Femur (tissue), 1 donor: ENCODE measurements at regions not wholly inside any gene's neighbourhood (a gene's known extent, or its start where the extent isn't known, plus 50 kb on each side); places are given as distances from the start of the nearest gene placed in this dataset.
"Not testable (repeated sequence)": the region's sequence is repeated elsewhere in the genome, so short reads cannot be mapped to it uniquely, and the experiment has no call there.

ENCODE experiments used
- DNase-seq: peaks from one replicate; pipeline ENCODE4 v3.0.0-alpha.2; 2017

DNA sequence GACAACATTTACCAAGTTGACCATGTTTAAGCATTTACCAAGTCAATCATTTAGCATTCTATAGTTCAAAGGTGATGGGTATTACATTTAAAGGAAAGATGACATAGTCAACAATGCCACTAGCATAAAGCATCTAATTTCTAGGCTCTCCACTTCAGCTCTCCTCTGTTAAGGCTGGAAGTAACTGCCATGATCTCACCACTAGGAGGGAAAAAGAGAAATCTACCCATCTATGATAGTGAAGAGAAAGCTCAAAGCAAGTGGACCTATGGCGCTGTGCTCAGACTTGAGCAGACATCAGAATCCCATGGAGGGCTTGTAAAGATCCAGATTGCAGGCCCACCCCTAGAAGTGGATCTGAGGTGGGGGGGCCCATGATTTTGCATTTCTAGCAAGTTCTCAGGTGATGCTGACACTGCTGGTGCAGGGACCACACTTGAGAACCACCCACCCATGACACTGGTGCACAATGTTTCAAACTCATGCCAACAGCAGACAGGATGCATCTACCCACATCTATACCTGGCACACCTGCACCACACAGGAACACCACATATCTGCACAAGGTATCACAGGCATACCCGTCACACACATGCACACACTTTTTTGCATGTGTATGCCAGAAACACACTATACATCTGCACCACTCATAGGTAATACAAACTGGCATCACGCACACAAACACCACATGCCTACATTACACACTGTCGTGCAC lies 392.9 kb upstream of the RUNX1 start:
- no peak for DNase-seq

DNA sequence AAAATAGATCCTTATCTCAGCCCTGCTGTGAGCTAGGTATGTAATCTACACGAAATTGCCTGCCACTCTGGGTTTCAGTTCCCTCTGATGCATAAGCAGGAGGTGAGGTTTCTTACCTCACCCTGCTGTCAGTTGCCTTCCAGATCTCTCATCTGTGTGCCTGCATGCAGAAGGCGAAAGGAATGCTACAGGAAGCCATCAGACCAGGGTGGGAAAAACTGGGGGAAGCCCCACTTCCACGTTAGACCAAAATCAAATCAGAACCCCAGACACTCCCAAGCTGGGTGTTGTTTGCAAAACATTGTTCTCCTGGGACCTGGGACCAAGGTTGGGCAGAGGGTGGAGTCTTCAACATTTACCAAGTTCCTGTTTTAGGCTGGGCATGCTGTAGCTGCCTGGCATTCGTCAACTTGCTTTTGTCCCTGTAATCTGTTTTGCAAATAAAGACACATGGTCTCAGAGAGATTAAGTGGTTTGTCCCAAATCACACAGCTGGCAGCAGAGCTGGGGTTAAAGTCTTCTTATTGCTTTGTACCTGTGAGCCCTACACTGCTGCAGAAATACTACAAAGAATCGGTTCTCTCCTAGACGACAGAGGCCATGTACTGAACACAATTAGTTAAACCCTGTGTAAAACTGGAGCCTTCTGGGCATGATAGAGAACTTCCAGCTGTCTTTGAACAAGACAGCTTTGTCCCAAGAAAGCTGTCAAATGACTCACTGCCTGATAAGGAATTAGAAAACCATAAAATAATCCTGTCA lies 389.7 kb upstream of the RUNX1 start:
- DNase-seq, result no peak

DNA sequence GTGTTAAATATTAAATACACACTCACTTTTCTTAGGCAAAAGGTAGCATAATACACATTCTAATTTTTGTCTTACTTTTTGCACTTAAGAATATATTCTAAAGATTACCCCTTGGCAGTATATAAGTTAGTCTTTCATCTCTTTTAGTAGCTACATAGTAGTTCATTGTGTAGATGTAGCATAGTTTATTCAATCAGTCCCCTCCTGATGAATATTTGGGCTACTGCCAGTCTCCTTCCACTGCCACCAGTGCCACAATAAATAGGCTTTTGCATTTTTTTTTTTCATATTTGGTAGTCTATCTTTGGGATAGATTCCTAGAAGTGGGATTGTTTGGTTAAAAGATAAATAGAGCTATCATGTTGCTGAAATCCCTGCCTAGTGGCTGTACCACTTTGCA lies 388.8 kb upstream of the RUNX1 start:
- no peak for DNase-seq

DNA sequence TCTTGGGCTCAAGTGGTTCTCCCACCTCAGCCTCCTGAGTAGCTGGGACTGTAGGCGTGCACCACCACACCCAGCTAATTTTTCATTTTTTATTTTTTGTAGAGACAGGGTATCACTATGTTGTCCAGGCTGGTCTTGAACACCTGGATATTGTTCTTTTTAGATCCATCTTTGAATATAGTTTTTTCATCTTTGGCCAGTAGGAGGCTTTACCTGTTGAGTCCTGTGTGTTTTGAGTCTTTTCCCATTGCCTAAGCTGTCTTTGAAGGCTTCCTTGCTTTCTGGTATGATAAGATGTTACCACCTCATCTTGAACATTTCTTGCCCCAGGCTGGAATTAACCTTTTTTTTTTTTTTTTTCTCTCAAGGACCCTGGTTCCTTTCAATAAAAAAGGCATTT lies 387.8 kb upstream of the RUNX1 start:
- no peak for DNase-seq

DNA sequence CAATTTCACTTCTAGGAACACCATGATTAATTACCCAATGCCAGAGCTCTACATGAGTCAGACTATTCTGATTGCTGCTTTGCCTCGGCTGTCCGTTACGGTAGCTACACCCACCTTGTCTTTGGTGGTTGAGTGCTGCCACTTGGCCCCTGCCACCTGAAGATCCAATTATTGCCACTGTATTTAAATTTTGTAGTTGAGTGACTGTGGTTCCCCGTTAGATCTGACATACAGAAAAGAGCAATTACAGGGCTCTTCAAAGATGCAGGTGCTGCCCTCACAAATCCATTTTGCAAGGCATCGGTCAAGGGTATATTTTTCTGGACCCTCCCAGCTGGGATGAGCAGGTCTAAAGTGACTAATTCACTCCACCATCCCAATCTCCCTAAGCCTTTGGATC lies 383.5 kb upstream of the RUNX1 start:
- DNase-seq, result not testable (repeated sequence)

DNA sequence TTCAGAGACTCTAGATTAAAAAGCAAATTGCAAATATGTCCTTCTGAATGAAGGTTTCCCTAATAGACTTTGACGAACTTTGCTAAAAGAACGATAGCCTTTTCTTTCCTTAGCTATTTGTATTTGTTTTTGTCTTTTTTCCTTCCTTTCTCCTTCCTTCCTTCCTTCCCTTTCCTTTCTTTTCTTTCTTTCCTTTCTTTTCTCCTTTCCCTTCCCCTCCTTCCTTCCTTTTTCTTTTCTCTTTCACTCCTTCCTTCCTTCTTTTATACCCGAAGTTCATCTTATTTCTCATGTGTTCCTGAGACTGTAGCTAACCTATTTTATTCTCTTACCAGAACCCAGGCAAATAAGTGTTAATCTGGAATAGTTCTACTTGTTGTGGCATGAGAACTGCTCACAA lies 381.2 kb upstream of the RUNX1 start:
- DNase-seq, result no peak

DNA sequence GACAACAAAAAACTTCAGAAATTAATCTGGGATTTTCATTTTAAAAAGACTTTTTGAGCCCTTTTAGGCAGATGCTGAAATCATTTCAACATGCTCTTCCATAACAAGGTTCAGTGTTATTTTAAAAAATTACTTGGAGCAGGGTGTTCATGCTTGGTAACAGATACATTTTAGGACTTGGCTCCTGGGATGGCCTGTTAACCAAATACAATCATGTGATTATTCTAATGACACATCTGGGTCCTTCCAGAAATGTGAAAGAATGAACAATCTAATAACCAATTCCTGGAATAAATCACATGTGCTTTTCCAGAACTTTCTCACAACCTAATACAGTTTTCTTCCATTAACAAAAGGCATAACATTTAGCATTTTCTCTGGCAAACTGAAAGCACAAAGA lies 379.8 kb upstream of the RUNX1 start:
- DNase-seq, result no peak

DNA sequence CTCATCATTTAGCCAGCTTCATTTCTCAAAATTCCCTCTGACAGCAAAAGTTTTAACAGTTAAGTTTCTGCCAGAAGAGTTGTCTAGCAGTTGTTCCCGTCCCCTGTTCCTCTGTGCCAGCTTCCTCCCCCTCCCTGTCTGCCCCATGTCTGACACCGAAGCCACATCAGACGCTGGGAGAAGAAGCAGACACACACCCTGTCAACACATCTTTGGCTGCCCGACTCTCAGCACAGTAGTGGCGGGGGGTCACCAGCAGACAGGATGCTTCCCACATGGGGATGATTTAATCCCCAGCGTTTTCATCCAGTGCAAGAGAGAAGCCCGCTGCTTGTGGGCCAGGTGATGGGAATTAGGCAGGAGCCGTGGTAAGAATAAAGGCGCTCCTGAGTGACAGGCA lies 379.4 kb upstream of the RUNX1 start:
- peak; percentile 75 for DNase-seq

DNA sequence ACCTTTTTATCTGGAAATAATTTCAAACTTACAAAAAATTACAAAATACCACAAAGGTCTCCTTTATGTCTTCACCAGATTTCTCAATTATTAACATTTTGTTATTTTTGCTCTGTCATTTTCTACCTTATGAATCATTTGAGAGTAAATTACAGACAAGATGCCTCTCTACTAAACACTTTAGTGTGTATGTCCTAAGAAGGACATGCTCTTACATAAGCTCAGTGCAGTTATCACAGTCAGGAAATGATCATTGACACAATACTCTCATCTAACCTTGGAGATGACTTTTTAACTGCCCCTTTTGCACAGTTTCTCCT lies 378.9 kb upstream of the RUNX1 start:
- no peak for DNase-seq

DNA sequence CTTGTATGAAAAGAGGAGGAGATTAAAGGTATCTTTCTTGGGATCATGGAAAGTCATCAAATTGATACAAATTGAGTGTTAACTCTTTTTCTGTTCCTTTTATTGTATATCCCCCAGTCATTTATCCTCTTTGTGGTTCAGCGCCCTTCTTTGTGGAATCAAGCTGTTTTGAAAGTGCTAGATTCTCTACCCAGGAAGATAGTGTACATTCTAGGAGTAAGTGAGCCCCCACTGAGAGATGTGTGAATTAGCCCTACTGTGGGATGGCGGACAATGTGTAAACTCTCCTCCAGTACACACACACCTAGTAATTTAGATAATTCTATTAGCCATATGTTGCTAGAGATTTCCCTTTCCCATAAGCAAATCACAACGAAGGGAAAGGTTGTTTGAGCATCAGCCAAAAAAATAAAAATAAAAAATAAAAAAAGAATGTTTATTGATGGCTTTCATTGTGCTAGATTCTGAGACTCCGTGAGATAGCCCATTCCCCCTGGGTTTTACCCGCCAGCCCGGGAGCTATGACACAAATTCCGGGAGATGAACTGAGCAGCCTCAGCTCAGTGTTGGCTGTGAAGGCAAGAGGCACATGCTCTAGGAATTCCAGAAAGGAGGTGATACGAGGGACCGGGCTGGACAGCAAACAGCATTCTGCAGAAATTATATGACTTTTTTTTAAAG lies 378.4 kb upstream of the RUNX1 start:
- DNase-seq, result no peak

DNA sequence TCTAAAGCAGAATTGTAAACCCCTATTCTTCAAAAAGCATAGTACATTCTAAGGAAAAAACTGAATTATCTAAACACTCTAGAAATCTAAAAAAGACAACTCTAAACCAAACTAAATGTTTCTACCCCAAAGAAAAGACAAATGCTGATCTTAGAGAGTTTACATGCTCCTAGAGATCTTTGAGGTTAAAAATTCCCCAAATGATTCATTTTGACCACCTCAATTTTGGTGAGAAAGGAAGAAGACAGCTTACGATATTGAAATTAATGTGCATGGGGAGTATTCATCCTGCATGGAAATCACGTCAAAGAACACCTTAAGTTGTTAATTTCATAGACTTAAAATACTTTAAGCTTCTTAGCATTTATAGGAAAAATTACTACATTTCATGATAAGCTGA lies 377.8 kb upstream of the RUNX1 start:
- DNase-seq, result no peak

DNA sequence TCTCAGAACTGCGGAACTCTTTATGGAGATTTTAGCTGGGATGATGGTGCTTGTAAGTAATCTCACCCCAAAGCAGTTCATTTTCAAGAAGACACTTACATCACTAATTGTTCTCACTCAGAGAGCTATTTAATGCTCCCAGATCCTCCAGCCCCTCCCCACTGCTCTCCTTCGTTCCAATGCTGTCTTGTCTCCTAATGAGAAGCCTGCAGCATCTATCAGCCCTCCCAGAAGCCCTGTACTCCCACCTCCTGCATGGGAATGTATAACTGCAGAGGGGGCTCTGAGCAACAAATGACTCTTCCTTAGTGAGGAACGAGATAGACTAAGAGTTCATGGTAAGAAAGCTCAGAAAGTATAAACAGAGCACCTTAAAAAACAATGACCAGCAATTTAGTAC lies 377.4 kb upstream of the RUNX1 start:
- DNase-seq, result no peak

DNA sequence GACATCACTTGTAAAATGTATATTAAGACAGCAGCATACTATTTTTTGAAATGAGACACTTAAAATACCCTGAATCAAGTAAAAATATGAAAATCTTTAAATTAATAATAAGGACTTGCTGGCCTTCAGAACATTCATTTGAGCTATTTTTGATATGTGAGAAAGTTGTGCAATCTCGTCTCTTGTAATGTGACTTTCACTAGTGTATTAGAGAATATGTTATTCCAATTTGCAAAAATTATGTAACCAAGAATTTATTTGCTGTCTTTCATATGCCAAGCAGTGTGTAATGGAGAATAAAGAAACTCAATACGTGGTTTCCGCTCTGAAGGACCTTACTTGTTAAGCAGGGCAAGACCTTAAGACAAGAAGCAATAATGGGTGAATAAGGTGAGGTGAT lies 375.0 kb upstream of the RUNX1 start:
- DNase-seq, result no peak

DNA sequence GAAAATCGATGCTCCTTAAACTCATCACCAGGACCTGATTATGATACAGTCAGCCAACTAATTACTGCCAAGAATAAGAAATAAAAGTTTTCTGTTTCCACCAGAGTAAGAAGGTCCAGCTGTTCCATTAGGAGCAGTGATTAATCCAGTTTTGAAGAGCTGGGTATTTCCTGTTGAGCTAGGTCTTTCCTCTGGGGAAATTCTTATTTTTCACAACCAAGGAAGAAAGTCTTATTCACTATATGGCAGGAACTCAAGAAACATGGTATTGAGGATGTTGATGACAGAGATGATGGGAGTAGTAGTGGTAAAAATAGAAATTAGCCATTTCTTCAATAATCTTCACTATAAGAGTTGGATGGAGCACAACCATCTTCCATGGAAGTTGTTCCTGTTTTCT lies 374.6 kb upstream of the RUNX1 start:
- no peak for DNase-seq

DNA sequence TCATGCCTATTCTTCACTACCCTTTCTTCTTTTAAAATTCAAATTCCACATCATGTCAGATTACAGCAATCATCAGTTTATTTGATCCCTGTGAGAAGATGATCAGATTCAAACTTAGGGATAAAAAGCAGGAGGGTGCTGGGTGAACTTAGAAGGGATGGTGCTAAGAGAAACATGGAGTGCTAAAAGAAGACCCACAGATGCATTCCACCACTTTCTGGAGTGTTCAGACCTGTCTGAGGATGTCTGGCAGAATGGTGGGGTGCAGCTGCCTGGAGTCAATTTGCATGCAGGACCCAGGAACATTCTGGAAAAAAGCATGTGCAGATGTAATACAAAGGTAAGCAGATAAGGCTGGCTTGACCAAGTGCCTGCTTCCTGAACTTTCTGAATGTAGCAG lies 372.9 kb upstream of the RUNX1 start:
- DNase-seq, result no peak

DNA sequence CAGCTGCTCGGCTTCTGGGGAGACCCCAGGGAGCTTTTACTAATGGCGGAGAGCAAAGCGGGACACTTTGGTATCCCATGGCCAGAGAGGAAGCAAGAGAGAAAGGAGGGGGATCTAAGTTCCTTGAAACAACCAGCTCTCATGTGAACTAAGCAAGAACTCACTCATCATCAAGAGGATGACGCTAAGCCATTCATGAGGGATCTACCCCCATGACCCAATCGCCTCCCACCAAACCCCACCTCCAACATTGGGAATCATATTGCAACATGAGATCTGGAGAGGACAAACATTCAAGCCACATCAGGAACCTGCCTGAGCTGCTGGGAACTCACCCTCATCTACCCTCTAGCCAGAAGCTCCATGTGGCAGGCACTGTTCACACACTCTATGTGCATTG lies 372.1 kb upstream of the RUNX1 start:
- DNase-seq, result no peak

DNA sequence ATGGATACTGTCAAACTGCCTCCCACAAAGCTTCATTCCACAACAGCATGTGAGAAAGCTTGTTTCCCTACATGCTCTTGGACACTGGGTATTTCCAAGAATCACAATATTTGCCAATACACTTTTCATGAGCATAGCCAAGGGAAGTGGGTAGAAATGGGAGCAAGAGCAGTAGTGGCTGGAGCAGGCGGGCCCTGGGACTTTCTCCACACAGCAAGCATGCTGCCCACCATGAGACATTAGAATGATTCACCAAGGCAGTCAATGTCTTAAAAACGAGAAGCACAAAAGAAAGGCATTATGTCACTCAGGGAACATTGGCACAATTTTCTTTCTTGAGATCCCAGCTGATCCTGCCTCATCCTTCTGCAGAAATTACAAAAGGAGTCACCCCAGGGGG lies 371.6 kb upstream of the RUNX1 start:
- DNase-seq, result no peak

DNA sequence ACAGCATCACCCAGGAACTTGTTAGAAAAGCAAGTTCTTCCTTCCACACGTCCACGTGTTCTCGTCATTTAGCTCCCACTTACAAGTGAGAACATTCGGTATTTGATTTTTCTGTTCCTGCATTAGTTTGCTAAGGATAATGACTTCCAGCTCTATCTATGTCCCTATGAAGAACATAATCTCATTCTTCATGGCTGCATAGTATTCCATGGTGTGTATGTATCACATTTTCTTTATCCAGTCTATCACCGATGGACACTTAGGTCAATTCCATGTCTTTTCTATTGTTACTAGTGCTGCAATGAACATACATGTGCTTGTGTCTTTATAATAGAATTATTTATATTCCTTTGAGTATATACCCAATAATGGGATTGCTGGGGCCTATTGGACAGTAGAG lies 368.7 kb upstream of the RUNX1 start:
- no peak for DNase-seq

DNA sequence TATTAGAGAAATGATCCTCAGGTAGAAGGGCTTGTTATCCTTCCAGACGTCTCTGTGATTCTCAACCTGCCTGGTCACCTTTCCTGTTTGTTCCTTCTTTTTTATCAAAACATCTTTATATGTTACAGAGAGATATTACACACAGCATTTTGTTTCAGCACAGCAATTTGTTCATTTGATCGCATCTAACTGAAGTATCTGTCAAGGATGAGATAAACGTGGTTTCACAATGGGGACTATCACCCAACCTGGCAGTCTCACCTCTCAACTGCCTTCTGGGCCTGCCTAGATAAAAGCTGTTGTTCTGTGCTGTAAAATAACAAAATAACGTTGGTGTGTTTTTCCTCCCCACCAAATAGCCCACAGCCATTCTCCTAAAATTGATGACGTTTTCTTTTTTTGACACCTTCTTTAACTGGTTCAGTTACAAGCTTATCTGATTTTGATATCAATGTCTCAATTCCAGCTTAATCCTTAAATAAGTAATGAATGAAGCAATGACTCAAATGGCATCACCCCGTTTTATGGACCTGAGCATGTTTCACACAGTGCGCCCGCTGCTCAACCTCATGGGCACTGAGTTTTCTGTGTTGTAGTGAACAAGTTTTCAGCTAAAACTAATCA lies 367.9 kb upstream of the RUNX1 start:
- DNase-seq, result no peak

DNA sequence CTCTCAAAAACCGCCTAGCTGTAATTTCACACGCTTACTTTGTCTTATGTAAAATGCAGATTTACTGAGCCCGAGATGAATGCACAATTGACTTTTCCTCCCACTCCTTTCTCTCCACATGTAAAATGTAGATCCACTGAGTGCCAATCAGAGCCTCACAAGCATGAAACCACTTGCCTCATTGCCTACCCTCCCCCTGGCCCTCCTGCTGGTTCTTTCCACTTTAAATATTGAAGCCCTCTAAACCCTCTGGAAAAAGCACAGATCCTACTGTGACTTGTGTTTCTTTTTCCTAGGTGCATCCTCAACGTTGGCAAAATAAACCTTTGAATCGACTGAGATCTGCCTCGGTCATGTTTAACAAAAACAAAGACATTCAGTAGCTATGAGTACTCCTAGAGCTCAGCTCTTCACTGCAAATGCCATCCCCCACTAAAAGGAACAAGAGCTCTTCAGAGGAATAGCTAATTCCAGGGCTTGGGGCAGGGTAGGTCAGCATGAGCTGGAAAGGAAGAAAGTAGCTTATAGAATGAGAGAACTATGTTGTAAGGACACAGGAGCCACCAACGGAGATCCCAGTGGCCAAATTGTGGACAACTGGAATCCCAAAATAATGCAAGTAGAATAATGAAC lies 365.5 kb upstream of the RUNX1 start:
- DNase-seq, result no peak

DNA sequence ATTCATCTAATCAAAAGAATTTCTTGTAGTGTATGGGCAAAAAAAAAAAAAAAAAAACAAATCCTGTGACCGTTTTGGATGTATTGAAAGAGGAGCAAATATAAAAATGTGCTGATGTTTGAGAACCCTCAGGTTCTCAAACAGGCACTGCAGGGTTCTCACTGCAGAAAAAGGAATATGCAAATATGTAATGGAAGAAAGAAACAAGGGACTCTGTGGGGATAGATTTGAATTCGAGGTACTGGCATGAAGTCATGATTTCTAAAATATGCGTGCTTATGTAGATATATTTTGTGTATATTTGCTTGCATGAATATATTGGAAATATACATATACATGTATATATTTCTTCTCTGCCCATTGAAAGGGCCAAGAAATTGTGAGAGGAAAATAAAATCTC lies 365.0 kb upstream of the RUNX1 start:
- no peak for DNase-seq

DNA sequence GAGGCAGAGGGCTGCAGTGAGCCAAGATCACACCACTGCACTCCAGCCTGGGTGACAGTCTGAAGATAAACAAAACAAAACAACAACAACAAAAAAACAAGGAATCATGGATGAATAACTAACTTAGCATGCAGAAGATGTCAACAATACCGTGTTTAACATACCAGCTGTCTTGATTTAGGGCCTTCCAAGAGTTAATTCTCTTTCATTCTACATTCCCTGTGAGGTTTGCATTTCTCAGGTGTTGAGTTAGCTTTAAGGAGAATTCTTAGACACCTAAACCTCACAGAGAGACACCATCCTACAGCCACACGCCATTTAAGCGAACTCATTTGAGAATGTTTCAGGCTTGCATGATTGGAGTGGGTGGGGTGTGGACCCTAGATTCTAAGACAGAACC lies 363.1 kb upstream of the RUNX1 start:
- DNase-seq, result no peak

DNA sequence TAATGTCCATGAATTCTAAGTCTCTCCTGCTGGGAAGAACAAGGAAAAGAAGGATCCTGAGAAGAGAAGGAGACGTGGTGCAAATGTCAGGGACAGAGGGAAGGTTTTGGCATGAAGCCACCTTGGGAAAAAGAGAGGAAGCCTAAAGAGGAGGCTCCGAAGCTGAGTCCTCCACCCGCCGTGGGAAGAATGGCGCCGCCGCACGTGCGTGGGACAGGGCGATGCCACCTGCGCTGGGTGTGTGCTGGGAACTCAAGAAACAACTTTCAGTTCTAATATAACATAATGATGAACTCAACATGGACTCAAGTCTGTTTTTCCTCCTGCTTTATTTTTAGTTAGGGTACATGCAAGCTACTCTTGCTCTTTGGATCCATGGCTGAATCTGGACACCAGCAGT lies 362.3 kb upstream of the RUNX1 start:
- no peak for DNase-seq

DNA sequence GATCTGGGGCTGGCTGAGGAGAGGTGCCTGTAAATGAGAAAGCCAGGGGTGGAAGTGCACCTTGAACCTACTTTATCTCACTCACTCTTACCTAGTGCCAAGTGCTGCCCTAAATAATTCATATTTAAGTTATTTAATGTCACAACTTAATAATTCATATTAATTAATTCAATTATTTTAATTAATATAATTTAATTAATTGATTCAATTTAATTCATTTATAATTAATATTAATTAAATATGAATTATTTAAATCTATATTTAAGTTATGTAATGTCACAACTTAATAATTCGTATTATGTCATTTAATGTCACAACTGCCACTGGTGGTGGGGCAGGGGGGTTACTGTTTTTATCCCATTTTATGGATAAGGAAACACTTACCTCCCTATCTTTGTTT lies 361.6 kb upstream of the RUNX1 start:
- no peak for DNase-seq
